DOHH2 (cell line): ENCODE measurements at regions not wholly inside any gene's neighbourhood (a gene's known extent, or its start where the extent isn't known, plus 50 kb on each side); places are given as distances from the start of the nearest gene placed in this dataset.

Experiments
- CTCF ChIP-seq: fragments of 200-600 bp; sonication (generic); IDR thresholded peaks from one replicate; pipeline ENCODE4 v1.5.1; 2014; ENCODE audit warnings: antibody characterized with exemption, mild to moderate bottlenecking, low read depth, low read length; ENCODE audit not compliant: poor library complexity, severe bottlenecking
- EZH2phosphoT487 ChIP-seq: fragments of 200-600 bp; sonication (generic); IDR thresholded peaks from 2 replicates; pipeline ENCODE4 v1.6.1; 2017; ENCODE audit warnings: borderline replicate concordance, mild to moderate bottlenecking, antibody characterized with exemption, low read length, moderate library complexity, mixed read lengths

- TF ChIP-seq CTCF (no peak), EZH2phosphoT487 (no peak)
These were observed 59.3 kb upstream of the NEGR1 start for GRCh38 chr1:72341661-72342060.
